ENCODE measurements at regions not wholly inside any gene's neighbourhood (a gene's known extent, or its start where the extent isn't known, plus 50 kb on each side); places are given as distances from the start of the nearest gene placed in this dataset.

GRCh38 chr7:26928703-26929347 lies 64.4 kb upstream of the SKAP2 start:
- Histone ChIP-seq H3K9me3 (ENCODE audit: severe bottlenecking) (no peaks in the 10 kb centered on the region), H3K36me3 (ENCODE audit: low read depth) (no peaks in the 10 kb centered on the region), H3K27me3 (ENCODE audit: insufficient read depth, poor library complexity, severe bottlenecking) (no peaks in the 10 kb centered on the region), H3K4me3 (ENCODE audit: severe bottlenecking) (no peak overlapping the region), H3K4me1 (ENCODE audit: insufficient read depth, poor library complexity, severe bottlenecking) (no peaks in the 10 kb centered on the region), H3K27ac (ENCODE audit: poor library complexity, severe bottlenecking) (no peak overlapping the region)
- ATAC-seq (ENCODE audit: low read depth) (no peak), DNase-seq (ENCODE audit: low spot score) (no peak)
- no peak for TF ChIP-seq CTCF (IDR thresholded peaks at IDR 0.05; ENCODE audit: poor library complexity, severe bottlenecking)

- Histone ChIP-seq H3K27ac (ENCODE audit: poor library complexity, severe bottlenecking) (no peak overlapping the region), H3K27me3 (ENCODE audit: insufficient read depth, poor library complexity, severe bottlenecking) (no peaks in the 10 kb centered on the region), H3K4me1 (ENCODE audit: insufficient read depth, poor library complexity, severe bottlenecking) (peaks cover under 1% of the 10 kb centered on the region), H3K36me3 (ENCODE audit: low read depth) (no peaks in the 10 kb centered on the region), H3K9me3 (ENCODE audit: severe bottlenecking) (no peaks in the 10 kb centered on the region), H3K4me3 (ENCODE audit: severe bottlenecking) (no peak overlapping the region)
- ATAC-seq (ENCODE audit: low read depth) (no peak), DNase-seq (ENCODE audit: low spot score) (no peak)
- no peak for TF ChIP-seq CTCF (IDR thresholded peaks at IDR 0.05; ENCODE audit: poor library complexity, severe bottlenecking)
Measured at GRCh38 chr7:26925768-26926167, 61.4 kb upstream of the SKAP2 start.

- ATAC-seq (ENCODE audit: low read depth) (no peak), DNase-seq (ENCODE audit: low spot score) (no peak)
- Histone ChIP-seq H3K4me1 (ENCODE audit: insufficient read depth, poor library complexity, severe bottlenecking) (peaks cover 15% of the 10 kb centered on the region), H3K4me3 (ENCODE audit: severe bottlenecking) (no peak overlapping the region), H3K36me3 (ENCODE audit: low read depth) (no peaks in the 10 kb centered on the region), H3K27me3 (ENCODE audit: insufficient read depth, poor library complexity, severe bottlenecking) (no peaks in the 10 kb centered on the region), H3K9me3 (ENCODE audit: severe bottlenecking) (no peaks in the 10 kb centered on the region), H3K27ac (ENCODE audit: poor library complexity, severe bottlenecking) (no peak overlapping the region)
- TF ChIP-seq CTCF (IDR thresholded peaks at IDR 0.05; ENCODE audit: poor library complexity, severe bottlenecking), result no peak
Measured at GRCh38 chr7:26924149-26924767, 59.9 kb upstream of the SKAP2 start.

GRCh38 chr7:26919906-26920493 lies 55.6 kb upstream of the SKAP2 start:
- DNase-seq (ENCODE audit: low spot score), result no peak
- H3K27me3 ChIP-seq (ENCODE audit: insufficient read depth, poor library complexity, severe bottlenecking), result no peaks in the 10 kb centered on the region
- peak; percentile 66 for ATAC-seq (ENCODE audit: low read depth)
- H3K4me3 ChIP-seq (ENCODE audit: severe bottlenecking), result no peak overlapping the region
- peaks cover 31% of the 10 kb centered on the region for H3K4me1 ChIP-seq (ENCODE audit: insufficient read depth, poor library complexity, severe bottlenecking)
- no peaks in the 10 kb centered on the region for H3K9me3 ChIP-seq (ENCODE audit: severe bottlenecking)
- H3K36me3 ChIP-seq (ENCODE audit: low read depth), result no peaks in the 10 kb centered on the region
- TF ChIP-seq CTCF (IDR thresholded peaks at IDR 0.05; ENCODE audit: poor library complexity, severe bottlenecking), result no peak
- peak overlapping the region; percentile 64 for H3K27ac ChIP-seq (ENCODE audit: poor library complexity, severe bottlenecking)

GRCh38 chr7:26918241-26918640 lies 53.9 kb upstream of the SKAP2 start:
- no peaks in the 10 kb centered on the region for H3K27me3 ChIP-seq (ENCODE audit: insufficient read depth, poor library complexity, severe bottlenecking)
- peak; percentile 95 for ATAC-seq (ENCODE audit: low read depth)
- H3K4me1 ChIP-seq (ENCODE audit: insufficient read depth, poor library complexity, severe bottlenecking), result peaks cover 31% of the 10 kb centered on the region
- no peaks in the 10 kb centered on the region for H3K9me3 ChIP-seq (ENCODE audit: severe bottlenecking)
- no peak for TF ChIP-seq CTCF (IDR thresholded peaks at IDR 0.05; ENCODE audit: poor library complexity, severe bottlenecking)
- DNase-seq (ENCODE audit: low spot score), result no peak
- H3K4me3 ChIP-seq (ENCODE audit: severe bottlenecking), result no peak overlapping the region
- H3K27ac ChIP-seq (ENCODE audit: poor library complexity, severe bottlenecking), result peak overlapping the region; percentile 64
- no peaks in the 10 kb centered on the region for H3K36me3 ChIP-seq (ENCODE audit: low read depth)

Data from RWPE2 (cell line).